Stromal cell of bone marrow (primary cell): ENCODE measurements at regions not wholly inside any gene's neighbourhood (a gene's known extent, or its start where the extent isn't known, plus 50 kb on each side); places are given as distances from the start of the nearest gene placed in this dataset.

Experiments used
- DNase-seq: peaks from one replicate; pipeline ENCODE4 v3.0.0-alpha.2; 2012; ENCODE audit warnings: low read depth

- DNase-seq: no peak
Observed at GRCh38 chr4:1511441-1512041, 105.3 kb upstream of the NKX1-1 start.

DNA sequence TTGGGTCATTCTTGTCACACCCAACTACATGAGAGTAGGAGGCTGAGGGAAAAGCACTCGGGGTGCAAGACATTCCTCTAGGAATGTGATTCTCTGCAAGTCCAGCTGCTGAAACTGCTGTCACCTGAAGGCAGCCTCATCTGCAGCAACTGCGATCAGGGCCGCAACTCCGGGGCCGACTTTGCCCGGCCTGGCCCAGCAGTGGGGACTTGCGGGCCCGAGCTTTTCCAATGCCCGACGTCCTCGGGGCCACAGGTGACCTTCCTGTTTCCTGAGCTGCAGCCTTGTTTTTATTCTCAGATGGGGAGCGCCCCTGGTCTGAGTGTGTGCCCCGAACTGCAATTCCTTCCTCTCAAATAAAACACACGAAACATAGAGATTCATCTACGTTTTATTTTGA lies 104.7 kb upstream of the NKX1-1 start:
- no peak for DNase-seq

GRCh38 chr4:1509366-1509765 lies 103.1 kb upstream of the NKX1-1 start:
- no peak for DNase-seq

GRCh38 chr4:1508161-1509160 lies 102.2 kb upstream of the NKX1-1 start:
- DNase-seq: no peak

- DNase-seq: no peak
Observed at GRCh38 chr4:1506956-1507721, 100.9 kb upstream of the NKX1-1 start.

- no peak for DNase-seq
Observed at GRCh38 chr4:1505511-1506460, 99.5 kb upstream of the NKX1-1 start.

GRCh38 chr4:1504595-1505500 lies 98.6 kb upstream of the NKX1-1 start:
- DNase-seq: no peak

GRCh38 chr4:1503583-1504471 lies 97.6 kb upstream of the NKX1-1 start:
- no peak for DNase-seq

- DNase-seq: no peak
Observed at GRCh38 chr4:1502976-1503375, 96.7 kb upstream of the NKX1-1 start.

- DNase-seq: no peak
Observed at GRCh38 chr4:1502501-1502886, 96.3 kb upstream of the NKX1-1 start.

- no peak for DNase-seq
Observed at GRCh38 chr4:1501754-1502500, 95.7 kb upstream of the NKX1-1 start.

DNA sequence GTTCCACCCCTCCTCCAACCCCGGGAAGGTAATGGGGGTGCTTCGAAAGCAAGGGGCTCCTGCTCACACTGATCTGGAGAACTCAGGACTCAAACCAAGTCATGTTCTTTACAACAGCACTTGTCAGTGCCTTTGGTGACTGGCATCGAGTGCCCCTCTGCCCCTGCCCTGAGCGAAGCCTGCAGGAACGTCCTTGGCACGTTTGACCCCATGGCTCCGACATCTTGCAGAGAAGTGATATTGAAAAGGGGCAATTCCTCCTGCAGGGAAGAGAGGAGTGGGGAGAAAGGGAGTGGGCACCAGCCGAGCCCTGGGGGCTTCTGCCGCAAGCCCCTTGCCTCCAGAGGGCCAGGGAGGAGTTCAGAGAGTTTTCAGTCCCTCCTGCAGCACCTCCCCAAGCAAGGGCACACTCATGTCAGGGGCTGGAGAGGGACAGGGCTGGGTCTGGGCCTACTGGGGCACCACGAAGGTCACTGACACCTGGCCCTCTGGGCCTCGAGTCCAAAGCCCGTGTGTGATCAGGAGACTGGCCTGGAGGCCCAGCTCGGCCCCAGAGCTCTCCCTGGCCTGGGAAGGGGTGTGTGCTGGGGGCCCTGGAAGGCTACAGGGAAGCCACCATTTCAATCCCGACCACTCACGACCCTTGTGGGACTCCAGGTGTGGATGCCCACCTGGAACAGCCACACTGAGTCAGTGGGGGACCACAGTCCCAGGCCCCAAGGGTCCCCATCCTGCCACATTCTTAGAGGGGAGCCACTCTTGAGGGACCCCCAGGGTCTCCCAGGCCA lies 94.9 kb upstream of the NKX1-1 start:
- DNase-seq: no peak

DNA sequence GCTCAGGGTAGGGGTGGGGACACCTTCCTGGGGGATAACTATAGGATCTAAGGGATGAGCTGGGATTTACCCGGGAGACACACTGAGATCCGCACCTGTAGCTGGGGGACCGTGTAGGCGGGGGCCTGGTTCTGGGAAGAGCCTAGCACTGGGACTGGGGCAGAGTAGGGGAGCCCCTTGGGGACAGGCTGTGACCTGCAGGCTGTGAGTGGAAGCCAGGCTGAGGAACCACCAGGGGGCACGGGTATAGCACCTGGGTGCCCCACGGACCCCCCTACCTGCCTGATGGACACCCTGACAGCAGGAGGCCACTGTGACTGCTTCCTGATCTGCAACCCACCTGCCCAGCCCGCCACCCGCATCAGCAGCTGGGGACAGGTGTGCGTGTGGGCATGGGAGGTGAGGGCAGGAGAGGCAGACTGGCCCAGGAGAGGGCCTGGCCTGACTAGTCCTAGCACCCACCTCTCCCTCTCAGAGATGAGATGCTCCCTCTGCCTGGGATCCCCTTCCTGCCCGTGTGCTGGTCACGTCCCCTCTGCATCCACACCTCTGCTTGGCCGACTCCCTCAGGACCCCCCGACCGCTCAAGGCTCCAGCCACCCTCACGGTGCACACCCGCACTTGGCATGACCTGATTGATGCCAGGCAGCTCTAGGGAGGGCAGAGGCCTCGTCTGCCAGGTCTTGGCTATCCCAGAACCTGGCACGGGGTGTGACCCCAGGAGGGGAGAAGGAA lies 94.2 kb upstream of the NKX1-1 start:
- DNase-seq: no peak

DNA sequence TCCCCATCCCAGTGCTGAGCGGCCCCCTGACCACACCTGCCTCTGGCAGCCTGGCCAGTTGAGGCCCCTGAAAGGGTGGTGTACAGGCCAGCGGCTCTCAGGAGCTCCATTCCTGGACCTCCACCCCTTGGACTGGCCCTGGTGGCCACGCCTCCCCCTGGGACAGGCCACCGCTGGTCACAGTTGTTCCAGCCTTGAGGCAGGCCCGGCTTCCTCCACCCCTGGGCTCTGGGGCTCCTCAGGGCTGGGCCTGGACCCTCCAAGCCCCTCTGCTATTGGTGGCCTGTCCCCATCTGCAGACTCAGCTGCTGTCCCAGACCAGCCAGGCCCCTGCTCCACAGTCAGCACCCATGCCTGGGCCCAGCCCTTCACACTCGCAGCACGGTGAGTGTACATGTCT lies 93.2 kb upstream of the NKX1-1 start:
- no peak for DNase-seq

GRCh38 chr4:1497189-1497801 lies 91.1 kb upstream of the NKX1-1 start:
- no peak for DNase-seq

GRCh38 chr4:1496116-1496642 lies 89.9 kb upstream of the NKX1-1 start:
- DNase-seq: no peak
